IPS DF 19.7 (cell line): ENCODE measurements at regions not wholly inside any gene's neighbourhood (a gene's known extent, or its start where the extent isn't known, plus 50 kb on each side); places are given as distances from the start of the nearest gene placed in this dataset.
"Not testable (repeated sequence)": the region's sequence is repeated elsewhere in the genome, so short reads cannot be mapped to it uniquely, and the experiment has no call there.

ENCODE experiments used
- DNase-seq: peaks from one replicate; pipeline ENCODE4 v3.0.0-alpha.2; 2013; ENCODE audit warnings: low read depth, low spot score

- DNase-seq, result no peak
These were observed 188.8 kb upstream of the GLRA1 start for GRCh38 chr5:152113401-152113800.

GRCh38 chr5:152107220-152107619, 182.6 kb upstream of the GLRA1 start:
- DNase-seq, result no peak

GRCh38 chr5:152106571-152106970, 181.9 kb upstream of the GLRA1 start:
- no peak for DNase-seq

GRCh38 chr5:152105085-152105484, 180.4 kb upstream of the GLRA1 start:
- DNase-seq, result no peak

GRCh38 chr5:152104211-152104610, 179.6 kb upstream of the GLRA1 start:
- DNase-seq, result no peak

- DNase-seq, result not testable (repeated sequence)
These were observed 178.3 kb upstream of the GLRA1 start for GRCh38 chr5:152102908-152103307.

- no peak for DNase-seq
These were observed 177.4 kb upstream of the GLRA1 start for GRCh38 chr5:152102057-152102456.

- no peak for DNase-seq
These were observed 175.8 kb upstream of the GLRA1 start for GRCh38 chr5:152100462-152100861.

- no peak for DNase-seq
These were observed 172.5 kb upstream of the GLRA1 start for GRCh38 chr5:152097128-152097527.

- DNase-seq, result no peak
These were observed 170.1 kb upstream of the GLRA1 start for GRCh38 chr5:152094716-152095115.

- DNase-seq, result no peak
These were observed 169.4 kb upstream of the GLRA1 start for GRCh38 chr5:152094060-152094459.

- DNase-seq, result no peak
These were observed 167.9 kb upstream of the GLRA1 start for GRCh38 chr5:152092580-152092979.

GRCh38 chr5:152089644-152090043, 165.0 kb upstream of the GLRA1 start:
- DNase-seq, result no peak

- DNase-seq, result no peak
These were observed 162.0 kb upstream of the GLRA1 start for GRCh38 chr5:152086668-152087067.

- no peak for DNase-seq
These were observed 159.8 kb upstream of the GLRA1 start for GRCh38 chr5:152084476-152084875.

GRCh38 chr5:152083231-152083630, 158.6 kb upstream of the GLRA1 start:
- no peak for DNase-seq

GRCh38 chr5:152072091-152072490, 147.4 kb upstream of the GLRA1 start:
- no peak for DNase-seq

- no peak for DNase-seq
These were observed 145.9 kb upstream of the GLRA1 start for GRCh38 chr5:152070591-152070990.

GRCh38 chr5:152066784-152067183, 142.1 kb upstream of the GLRA1 start:
- no peak for DNase-seq

- no peak for DNase-seq
These were observed 138.4 kb upstream of the GLRA1 start for GRCh38 chr5:152063004-152063403.

GRCh38 chr5:152061095-152061494, 136.4 kb upstream of the GLRA1 start:
- no peak for DNase-seq

- no peak for DNase-seq
These were observed 133.6 kb upstream of the GLRA1 start for GRCh38 chr5:152058267-152058666.

- no peak for DNase-seq
These were observed 132.3 kb upstream of the GLRA1 start for GRCh38 chr5:152056931-152057330.

- DNase-seq, result no peak
These were observed 127.8 kb upstream of the GLRA1 start for GRCh38 chr5:152052470-152052869.
